ENCODE measurements at regions not wholly inside any gene's neighbourhood (a gene's known extent, or its start where the extent isn't known, plus 50 kb on each side); places are given as distances from the start of the nearest gene placed in this dataset.

DNA sequence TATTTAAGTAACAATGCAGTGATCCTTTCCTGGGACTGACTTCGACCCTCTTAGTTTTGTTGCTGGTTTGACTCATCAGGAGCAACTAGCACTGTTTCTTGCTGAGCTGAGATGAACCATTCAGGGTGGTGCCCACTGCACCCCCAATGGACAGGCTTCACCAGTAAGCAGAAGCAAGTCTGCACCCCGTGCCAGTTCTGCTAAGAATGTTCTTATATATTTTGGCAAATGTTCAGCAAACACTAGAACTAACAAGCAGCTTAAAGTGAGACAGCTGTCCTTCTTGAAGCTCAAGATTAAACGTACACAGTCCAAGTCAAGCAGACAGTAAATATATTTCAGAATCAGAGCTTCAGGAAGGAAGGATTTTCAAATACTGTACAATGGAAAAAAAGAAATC is 561.3 kb upstream of the CDH4 start:
- TF ChIP-seq, protein P1, sequence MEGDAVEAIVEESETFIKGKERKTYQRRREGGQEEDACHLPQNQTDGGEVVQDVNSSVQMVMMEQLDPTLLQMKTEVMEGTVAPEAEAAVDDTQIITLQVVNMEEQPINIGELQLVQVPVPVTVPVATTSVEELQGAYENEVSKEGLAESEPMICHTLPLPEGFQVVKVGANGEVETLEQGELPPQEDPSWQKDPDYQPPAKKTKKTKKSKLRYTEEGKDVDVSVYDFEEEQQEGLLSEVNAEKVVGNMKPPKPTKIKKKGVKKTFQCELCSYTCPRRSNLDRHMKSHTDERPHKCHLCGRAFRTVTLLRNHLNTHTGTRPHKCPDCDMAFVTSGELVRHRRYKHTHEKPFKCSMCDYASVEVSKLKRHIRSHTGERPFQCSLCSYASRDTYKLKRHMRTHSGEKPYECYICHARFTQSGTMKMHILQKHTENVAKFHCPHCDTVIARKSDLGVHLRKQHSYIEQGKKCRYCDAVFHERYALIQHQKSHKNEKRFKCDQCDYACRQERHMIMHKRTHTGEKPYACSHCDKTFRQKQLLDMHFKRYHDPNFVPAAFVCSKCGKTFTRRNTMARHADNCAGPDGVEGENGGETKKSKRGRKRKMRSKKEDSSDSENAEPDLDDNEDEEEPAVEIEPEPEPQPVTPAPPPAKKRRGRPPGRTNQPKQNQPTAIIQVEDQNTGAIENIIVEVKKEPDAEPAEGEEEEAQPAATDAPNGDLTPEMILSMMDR (conservative IDR thresholded peaks at IDR 0.05; ENCODE audit: low read depth, low read length), result no peak
- H3K4me3 ChIP-seq (ENCODE audit: low read depth, low read length), result no peak overlapping the region

GRCh38 chr20:60691966-60692615 is 560.0 kb upstream of the CDH4 start:
- TF ChIP-seq, protein P1 (conservative IDR thresholded peaks at IDR 0.05; ENCODE audit: low read depth, low read length), result no peak
- H3K4me3 ChIP-seq (ENCODE audit: low read depth, low read length), result no peak overlapping the region
- no peak for DNase-seq (ENCODE audit: low read depth)

More for the DNA sequence above, 561.3 kb upstream of the CDH4 start:
- DNase-seq (ENCODE audit: low read depth), result no peak

- no peak for DNase-seq (ENCODE audit: low read depth)
- TF ChIP-seq, protein P1 (conservative IDR thresholded peaks at IDR 0.05; ENCODE audit: low read depth, low read length), result no peak
- no peak overlapping the region for H3K4me3 ChIP-seq (ENCODE audit: low read depth, low read length)
Observed at GRCh38 chr20:60693496-60694133, 558.4 kb upstream of the CDH4 start.

DNA sequence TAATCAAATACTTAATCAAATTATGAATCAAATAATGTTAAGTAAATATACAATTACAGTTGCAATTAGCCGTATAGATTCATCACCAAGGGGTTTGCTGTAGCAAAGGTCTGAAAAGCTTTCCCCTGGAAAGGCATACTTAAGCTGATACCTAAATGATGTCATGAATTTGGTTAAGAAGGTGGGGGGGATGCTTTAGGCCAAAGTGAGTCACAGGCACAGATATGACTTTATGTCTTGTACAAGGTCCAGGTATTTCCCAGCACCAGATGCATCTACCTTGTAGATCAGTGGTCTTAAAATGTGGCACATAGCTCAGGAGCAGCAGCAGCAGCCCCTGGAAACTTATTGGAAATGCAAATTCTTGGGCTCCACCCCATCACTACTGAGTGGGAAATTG is 557.3 kb upstream of the CDH4 start:
- DNase-seq (ENCODE audit: low read depth), result no peak
- TF ChIP-seq, protein P1 (conservative IDR thresholded peaks at IDR 0.05; ENCODE audit: low read depth, low read length), result no peak
- no peak overlapping the region for H3K4me3 ChIP-seq (ENCODE audit: low read depth, low read length)

- peak; percentile 71 for DNase-seq (ENCODE audit: low read depth)
- TF ChIP-seq, protein P1 (conservative IDR thresholded peaks at IDR 0.05; ENCODE audit: low read depth, low read length), result no peak
- no peak overlapping the region for H3K4me3 ChIP-seq (ENCODE audit: low read depth, low read length)
Observed at GRCh38 chr20:60695226-60696000, 556.6 kb upstream of the CDH4 start.

DNA sequence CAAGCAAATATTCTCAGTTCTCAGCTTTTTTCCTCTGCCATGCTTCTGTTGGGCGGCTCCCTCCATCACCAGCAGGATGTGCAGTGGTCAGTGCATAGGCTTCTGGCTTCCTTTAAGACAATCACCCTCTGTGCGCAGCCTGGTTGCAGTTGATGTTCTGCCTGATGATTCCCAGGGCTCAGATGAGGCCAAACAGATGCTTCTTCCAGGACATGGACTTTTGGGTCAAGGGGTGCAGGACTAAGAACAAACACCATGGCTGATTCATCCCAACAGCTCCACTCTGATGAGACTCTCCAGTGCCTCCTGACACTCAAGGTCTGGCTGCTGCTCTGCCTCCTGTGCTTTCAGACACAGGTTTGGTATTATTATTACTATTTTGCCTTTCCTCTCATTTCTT is 554.8 kb upstream of the CDH4 start:
- no peak for DNase-seq (ENCODE audit: low read depth)
- TF ChIP-seq, protein P1 (conservative IDR thresholded peaks at IDR 0.05; ENCODE audit: low read depth, low read length), result no peak
- H3K4me3 ChIP-seq (ENCODE audit: low read depth, low read length), result no peak overlapping the region
